ENCODE measurements at regions not wholly inside any gene's neighbourhood (a gene's known extent, or its start where the extent isn't known, plus 50 kb on each side); places are given as distances from the start of the nearest gene placed in this dataset.
A peak's percentile ranks its signal among the peaks of the same experiment; 100 is the strongest.

DNA sequence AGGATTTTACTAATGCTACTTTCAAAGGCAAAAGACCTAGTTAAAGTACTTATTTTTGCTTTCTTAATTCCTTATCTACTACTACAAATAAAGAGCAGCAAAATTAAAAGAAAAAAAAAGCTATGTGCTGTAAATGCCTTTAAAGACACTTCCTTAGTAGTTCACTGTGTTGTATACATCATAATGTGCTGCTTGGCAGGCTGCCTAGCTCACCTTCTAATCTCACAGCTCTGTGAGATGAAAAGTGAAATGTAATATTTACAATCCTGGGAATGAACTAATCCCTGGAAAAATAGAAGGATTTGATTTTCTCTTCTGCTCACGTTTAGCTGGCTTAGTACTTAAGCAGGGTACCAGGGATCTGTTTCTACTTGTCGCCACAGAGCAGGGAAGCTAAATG is 184.4 kb upstream of the ALG10B start:
- Histone ChIP-seq H3K27me3 (ENCODE audit: insufficient read depth, low read length, poor library complexity) (no peaks in the 10 kb centered on the region), H4K5ac (ENCODE audit: low read length) (no peak overlapping the region), H3K4ac (ENCODE audit: low read depth, low read length) (no peak overlapping the region), H3K9ac (ENCODE audit: low read length) (no peak overlapping the region), H2BK5ac (ENCODE audit: low read length) (no peak overlapping the region), H3K56ac (ENCODE audit: low read length) (no peak overlapping the region), H3K4me3 (ENCODE audit: low read length) (no peak overlapping the region), H3K27ac (ENCODE audit: low read depth, low read length) (no peak overlapping the region), H3K79me2 (ENCODE audit: control insufficient read depth, insufficient read depth, low read length) (no peaks in the 10 kb centered on the region), H3K4me1 (ENCODE audit: control insufficient read depth, low read depth, low read length) (no peaks in the 10 kb centered on the region), H3K36me3 (ENCODE audit: control insufficient read depth, insufficient read depth, low read length) (no peaks in the 10 kb centered on the region), H3K79me1 (ENCODE audit: low read length) (no peaks in the 10 kb centered on the region), H2BK15ac (replicated peaks; ENCODE audit: low read depth) (no peak overlapping the region), H2AK5ac (ENCODE audit: low read length) (no peak overlapping the region), H4K8ac (ENCODE audit: low read depth, low read length) (no peak overlapping the region), H3K23ac (ENCODE audit: low read length) (no peak overlapping the region), H2BK120ac (ENCODE audit: low read depth, low read length) (no peak overlapping the region), H3K4me2 (ENCODE audit: low read length) (no peak overlapping the region), H3K18ac (ENCODE audit: low read length) (no peak overlapping the region)
- DNase-seq = no peak
- no CpG with 5 or more reads among the region's 2 CpGs for WGBS (ENCODE audit: extremely low coverage, insufficient coverage, low lambda C conversion rate)

DNA sequence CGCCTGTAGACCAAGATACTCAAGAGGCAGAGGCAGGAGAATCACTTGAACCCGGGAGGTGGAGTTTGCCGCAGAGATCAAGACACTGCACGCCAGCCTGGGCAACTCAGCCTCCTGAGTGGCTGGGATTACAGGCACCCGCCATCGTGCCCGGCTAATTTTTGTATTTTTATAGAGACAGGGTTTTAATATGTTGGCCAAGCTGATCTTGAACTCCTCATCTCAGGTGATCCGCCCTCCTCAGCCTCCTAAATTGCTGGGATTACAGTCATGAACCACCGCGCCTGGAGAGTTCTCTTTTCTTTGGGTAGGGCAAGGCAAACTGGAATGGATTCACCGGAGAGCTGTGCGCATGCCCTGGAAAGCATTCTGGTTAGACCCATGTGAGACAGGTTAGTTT is 179.3 kb upstream of the ALG10B start:
- Histone ChIP-seq H2AK5ac (ENCODE audit: low read length) (no peak overlapping the region), H3K23ac (ENCODE audit: low read length) (no peak overlapping the region), H3K9ac (ENCODE audit: low read length) (no peak overlapping the region), H3K4me1 (ENCODE audit: control insufficient read depth, low read depth, low read length) (no peaks in the 10 kb centered on the region), H4K5ac (ENCODE audit: low read length) (no peak overlapping the region), H3K18ac (ENCODE audit: low read length) (no peak overlapping the region), H3K4me3 (ENCODE audit: low read length) (no peak overlapping the region), H2BK120ac (ENCODE audit: low read depth, low read length) (no peak overlapping the region), H3K79me1 (ENCODE audit: low read length) (no peaks in the 10 kb centered on the region), H3K79me2 (ENCODE audit: control insufficient read depth, insufficient read depth, low read length) (no peaks in the 10 kb centered on the region), H4K8ac (ENCODE audit: low read depth, low read length) (no peak overlapping the region), H3K36me3 (ENCODE audit: control insufficient read depth, insufficient read depth, low read length) (no peaks in the 10 kb centered on the region), H3K4me2 (ENCODE audit: low read length) (no peak overlapping the region), H3K4ac (ENCODE audit: low read depth, low read length) (no peak overlapping the region), H3K27ac (ENCODE audit: low read depth, low read length) (no peak overlapping the region), H3K27me3 (ENCODE audit: insufficient read depth, low read length, poor library complexity) (no peaks in the 10 kb centered on the region), H3K56ac (ENCODE audit: low read length) (no peak overlapping the region), H2BK15ac (replicated peaks; ENCODE audit: low read depth) (no peak overlapping the region), H2BK5ac (ENCODE audit: low read length) (no peak overlapping the region)
- WGBS (ENCODE audit: extremely low coverage, insufficient coverage, low lambda C conversion rate) = no CpG with 5 or more reads among the region's 12 CpGs
- no peak for DNase-seq

GRCh38 chr12:38137716-38138115 is 178.9 kb upstream of the ALG10B start:
- no peak for DNase-seq
- Histone ChIP-seq H3K4me2 (ENCODE audit: low read length) (no peak overlapping the region), H3K27ac (ENCODE audit: low read depth, low read length) (no peak overlapping the region), H2BK5ac (ENCODE audit: low read length) (no peak overlapping the region), H3K23ac (ENCODE audit: low read length) (no peak overlapping the region), H2BK120ac (ENCODE audit: low read depth, low read length) (no peak overlapping the region), H3K79me2 (ENCODE audit: control insufficient read depth, insufficient read depth, low read length) (no peaks in the 10 kb centered on the region), H3K4ac (ENCODE audit: low read depth, low read length) (no peak overlapping the region), H2AK5ac (ENCODE audit: low read length) (no peak overlapping the region), H3K27me3 (ENCODE audit: insufficient read depth, low read length, poor library complexity) (no peaks in the 10 kb centered on the region), H2BK15ac (replicated peaks; ENCODE audit: low read depth) (no peak overlapping the region), H3K18ac (ENCODE audit: low read length) (no peak overlapping the region), H4K8ac (ENCODE audit: low read depth, low read length) (no peak overlapping the region), H3K4me3 (ENCODE audit: low read length) (no peak overlapping the region), H3K9ac (ENCODE audit: low read length) (no peak overlapping the region), H3K36me3 (ENCODE audit: control insufficient read depth, insufficient read depth, low read length) (no peaks in the 10 kb centered on the region), H3K79me1 (ENCODE audit: low read length) (no peaks in the 10 kb centered on the region), H4K5ac (ENCODE audit: low read length) (no peak overlapping the region), H3K4me1 (ENCODE audit: control insufficient read depth, low read depth, low read length) (no peaks in the 10 kb centered on the region), H3K56ac (ENCODE audit: low read length) (no peak overlapping the region)
- WGBS (ENCODE audit: extremely low coverage, insufficient coverage, low lambda C conversion rate) = no CpG with 5 or more reads among the region's 16 CpGs

DNA sequence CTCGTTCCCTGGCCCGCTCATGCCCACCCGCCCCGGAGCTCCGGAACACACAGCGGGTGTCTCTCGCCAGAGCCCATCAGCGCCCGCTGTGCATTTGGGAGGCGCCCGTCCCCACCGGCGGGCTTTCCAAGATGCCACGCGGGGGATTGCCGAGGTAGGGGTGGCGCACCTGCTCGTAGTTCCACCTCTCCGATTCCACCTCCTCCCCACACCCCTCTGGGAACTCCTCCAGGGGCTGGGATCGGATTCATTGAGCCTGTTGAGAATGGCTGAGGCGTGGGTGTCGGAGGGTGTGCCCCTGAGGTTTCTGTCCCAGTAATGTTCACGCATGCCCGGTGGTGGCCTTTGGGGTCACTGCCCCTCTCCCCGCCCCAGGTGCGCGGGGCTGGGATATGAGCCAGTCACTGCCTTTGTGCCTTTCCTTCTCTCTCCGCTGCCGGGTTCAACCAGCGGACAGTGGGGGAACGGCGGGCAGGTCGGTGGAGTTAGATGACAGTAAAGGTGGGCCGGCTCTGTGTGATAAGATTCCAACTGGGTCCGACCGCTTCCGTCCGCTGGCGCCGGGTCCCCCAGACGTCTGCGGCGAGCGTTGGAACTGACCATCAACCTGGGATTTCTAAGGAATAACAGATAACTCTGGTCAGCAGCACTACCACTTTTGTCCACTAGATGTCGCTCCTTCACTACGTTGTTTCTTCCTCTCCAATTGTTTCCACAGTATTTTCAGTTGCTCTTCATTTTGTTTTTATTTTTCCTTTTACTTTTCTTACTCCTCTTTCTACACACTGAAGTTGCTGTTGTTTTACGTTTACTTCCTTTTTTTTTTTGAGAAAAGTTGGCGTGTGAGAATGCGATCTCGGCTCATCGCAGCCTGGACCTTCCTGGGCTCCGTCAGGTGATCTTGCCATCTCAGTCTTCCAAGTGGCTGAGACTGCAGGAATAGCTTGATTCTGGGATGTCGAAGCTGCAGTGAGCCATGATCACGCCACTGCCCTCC is 178.1 kb upstream of the ALG10B start:
- Histone ChIP-seq H4K5ac (ENCODE audit: low read length) (no peak overlapping the region), H3K27ac (ENCODE audit: low read depth, low read length) (no peak overlapping the region), H3K56ac (ENCODE audit: low read length) (no peak overlapping the region), H3K27me3 (ENCODE audit: insufficient read depth, low read length, poor library complexity) (no peaks in the 10 kb centered on the region), H2BK5ac (ENCODE audit: low read length) (no peak overlapping the region), H3K79me2 (ENCODE audit: control insufficient read depth, insufficient read depth, low read length) (no peaks in the 10 kb centered on the region), H3K18ac (ENCODE audit: low read length) (no peak overlapping the region), H2BK15ac (replicated peaks; ENCODE audit: low read depth) (no peak overlapping the region), H3K9ac (ENCODE audit: low read length) (no peak overlapping the region), H3K36me3 (ENCODE audit: control insufficient read depth, insufficient read depth, low read length) (no peaks in the 10 kb centered on the region), H3K4me2 (ENCODE audit: low read length) (no peak overlapping the region), H4K8ac (ENCODE audit: low read depth, low read length) (no peak overlapping the region), H3K4me1 (ENCODE audit: control insufficient read depth, low read depth, low read length) (no peaks in the 10 kb centered on the region), H3K4me3 (ENCODE audit: low read length) (no peak overlapping the region), H3K4ac (ENCODE audit: low read depth, low read length) (no peak overlapping the region), H2AK5ac (ENCODE audit: low read length) (no peak overlapping the region), H3K23ac (ENCODE audit: low read length) (no peak overlapping the region), H3K79me1 (ENCODE audit: low read length) (no peaks in the 10 kb centered on the region), H2BK120ac (ENCODE audit: low read depth, low read length) (no peak overlapping the region)
- no CpG with 5 or more reads among the region's 54 CpGs for WGBS (ENCODE audit: extremely low coverage, insufficient coverage, low lambda C conversion rate)
- DNase-seq = peak; percentile 57

- H3K4me2 ChIP-seq (ENCODE audit: low read length) = no peak overlapping the region
- no peaks in the 10 kb centered on the region for H3K36me3 ChIP-seq (ENCODE audit: control insufficient read depth, insufficient read depth, low read length)
- H3K23ac ChIP-seq (ENCODE audit: low read length) = no peak overlapping the region
- no peaks in the 10 kb centered on the region for H3K27me3 ChIP-seq (ENCODE audit: insufficient read depth, low read length, poor library complexity)
- no peak overlapping the region for H2AK5ac ChIP-seq (ENCODE audit: low read length)
- no peak overlapping the region for H2BK120ac ChIP-seq (ENCODE audit: low read depth, low read length)
- H3K9ac ChIP-seq (ENCODE audit: low read length) = no peak overlapping the region
- H3K18ac ChIP-seq (ENCODE audit: low read length) = no peak overlapping the region
- H3K4me3 ChIP-seq (ENCODE audit: low read length) = no peak overlapping the region
- H3K4me1 ChIP-seq (ENCODE audit: control insufficient read depth, low read depth, low read length) = no peaks in the 10 kb centered on the region
- no peak overlapping the region for H4K5ac ChIP-seq (ENCODE audit: low read length)
- no peaks in the 10 kb centered on the region for H3K79me2 ChIP-seq (ENCODE audit: control insufficient read depth, insufficient read depth, low read length)
- H3K79me1 ChIP-seq (ENCODE audit: low read length) = no peaks in the 10 kb centered on the region
- H3K27ac ChIP-seq (ENCODE audit: low read depth, low read length) = no peak overlapping the region
- no peak overlapping the region for H2BK15ac ChIP-seq (replicated peaks; ENCODE audit: low read depth)
- DNase-seq = no peak
- no CpG with 5 or more reads among the region's 13 CpGs for WGBS (ENCODE audit: extremely low coverage, insufficient coverage, low lambda C conversion rate)
- H3K4ac ChIP-seq (ENCODE audit: low read depth, low read length) = no peak overlapping the region
- no peak overlapping the region for H3K56ac ChIP-seq (ENCODE audit: low read length)
- H2BK5ac ChIP-seq (ENCODE audit: low read length) = no peak overlapping the region
- no peak overlapping the region for H4K8ac ChIP-seq (ENCODE audit: low read depth, low read length)
These were observed 177.1 kb upstream of the ALG10B start for GRCh38 chr12:38139456-38139855.

Measured in mesendoderm (in vitro differentiated cells).